ENCODE measurements at regions not wholly inside any gene's neighbourhood (a gene's known extent, or its start where the extent isn't known, plus 50 kb on each side); places are given as distances from the start of the nearest gene placed in this dataset.

- Histone ChIP-seq H2BK120ac (ENCODE audit: low read depth, low read length, poor library complexity, severe bottlenecking) (no peak overlapping the region), H3K79me2 (ENCODE audit: insufficient read depth, low read length) (no peaks in the 10 kb centered on the region), H2AK5ac (ENCODE audit: insufficient read length, low read length) (no peak overlapping the region), H3T11ph (ENCODE audit: low read length) (no peak overlapping the region), H4K5ac (ENCODE audit: insufficient read length, low read depth, low read length) (no peak overlapping the region), H3K23me2 (ENCODE audit: insufficient read length, low read depth, low read length, poor library complexity, severe bottlenecking) (no peaks in the 10 kb centered on the region), H3K4me2 (ENCODE audit: insufficient read depth, insufficient read length, low read length) (no peak overlapping the region), H3K9ac (ENCODE audit: extremely low read depth, insufficient read length, low read length) (no peak overlapping the region), H3K23ac (ENCODE audit: insufficient read length, low read depth, low read length) (no peak overlapping the region), H4K8ac (replicated peaks; ENCODE audit: insufficient read length, low read depth, low read length) (no peak overlapping the region), H2AFZ (ENCODE audit: low read length) (no peak overlapping the region), H2BK5ac (ENCODE audit: insufficient read length, low read length) (no peak overlapping the region), H3K4me1 (ENCODE audit: insufficient read depth, low read length) (peaks cover 3% of the 10 kb centered on the region; the same call in 1 of the 2 replicates), H3K4ac (ENCODE audit: low read depth, low read length) (no peak overlapping the region), H4K91ac (ENCODE audit: insufficient read length, low read depth, low read length) (no peak overlapping the region), H2BK20ac (ENCODE audit: low read depth, low read length, poor library complexity, severe bottlenecking) (no peak overlapping the region), H3K27ac (ENCODE audit: insufficient read length, low read depth, low read length) (no peak overlapping the region), H3K18ac (ENCODE audit: insufficient read length, low read depth, low read length) (no peak overlapping the region), H2BK12ac (ENCODE audit: insufficient read length, low read depth, low read length) (no peak overlapping the region), H4K20me1 (ENCODE audit: control insufficient read depth, insufficient read depth, insufficient read length) (no peaks in the 10 kb centered on the region), H3K27me3 (ENCODE audit: insufficient read depth, low read length) (no peaks in the 10 kb centered on the region), H3K79me1 (ENCODE audit: insufficient read depth, low read depth, low read length, poor library complexity, severe bottlenecking) (no peaks in the 10 kb centered on the region), H3K14ac (ENCODE audit: insufficient read depth, low read length) (no peak overlapping the region), H3K56ac (ENCODE audit: insufficient read length, low read depth, low read length) (no peak overlapping the region), H2BK15ac (ENCODE audit: low read depth, low read length) (no peak overlapping the region), H3K9me3 (ENCODE audit: control insufficient read depth, low read depth, low read length) (no peaks in the 10 kb centered on the region)
- no CpG with 5 or more reads among the region's 1 CpG for WGBS (ENCODE audit: extremely low coverage, insufficient read length, low lambda C conversion rate)
- Mint-ChIP-seq H3K27me3 (ENCODE audit: low read depth) (no peaks in the 10 kb centered on the region), H3K9me3 (peaks cover 11 to 34% of the 10 kb centered on the region in 2 experiments; a peak in 4 of 5 replicates), H3K27ac (no peak overlapping the region; a peak in 1 of 7 replicates), H3K4me1 (peaks cover 5 to 6% of the 10 kb centered on the region in 2 experiments; a peak in 2 of 4 replicates), H3K36me3 (ENCODE audit: insufficient read depth in 1 of 3, low read depth in 3 of 3) (0 out of 7 replicates have a peak, but pooled peaks cover 0 to 3% (median 0%) of the 10 kb centered on the region in 3 experiments), H3K4me3 (no peak overlapping the region)
- no peak for TF ChIP-seq CTCF (conservative IDR thresholded peaks at IDR 0.05)
- no peak for DNase-seq
Observed at GRCh38 chr1:104378414-104378813, 628.7 kb downstream of the AMY1C start.

Measured in H9 (cell line).